ENCODE measurements at regions not wholly inside any gene's neighbourhood (a gene's known extent, or its start where the extent isn't known, plus 50 kb on each side); places are given as distances from the start of the nearest gene placed in this dataset.

DNA sequence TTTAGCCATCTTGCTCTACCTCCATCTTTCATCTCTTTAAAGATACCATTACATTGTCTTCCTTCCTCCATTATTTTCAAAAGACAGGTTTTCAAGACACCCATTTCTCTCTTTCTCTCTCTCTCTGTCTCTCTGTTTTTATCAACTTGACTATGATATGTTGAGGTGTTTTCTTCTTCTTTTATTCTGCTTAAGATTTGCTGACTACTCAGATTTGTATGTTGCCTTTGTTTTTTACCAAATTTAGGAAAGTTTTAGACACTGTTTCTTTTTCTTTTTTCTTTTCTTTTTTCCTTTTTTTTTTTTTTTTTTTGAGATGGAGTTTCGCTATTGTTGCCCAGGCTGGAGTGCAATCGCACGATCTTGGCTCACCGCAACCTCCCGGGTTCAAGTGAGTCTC is 647.5 kb upstream of the VRK2 start:
- Histone ChIP-seq H3K27me3 (ENCODE audit: insufficient read depth, low read length) (no peaks in the 10 kb centered on the region), H2BK15ac (ENCODE audit: low read depth, low read length) (no peak overlapping the region), H2AK5ac (ENCODE audit: insufficient read length, low read length) (no peak overlapping the region), H3K79me2 (ENCODE audit: insufficient read depth, low read length) (no peaks in the 10 kb centered on the region), H3K79me1 (ENCODE audit: insufficient read depth, low read depth, low read length, poor library complexity, severe bottlenecking) (no peaks in the 10 kb centered on the region), H3K9me3 (ENCODE audit: control insufficient read depth, low read depth, low read length) (no peaks in the 10 kb centered on the region), H2AFZ (ENCODE audit: low read length) (no peak overlapping the region), H4K5ac (ENCODE audit: insufficient read length, low read depth, low read length) (no peak overlapping the region), H3K14ac (ENCODE audit: insufficient read depth, low read length) (no peak overlapping the region), H3K18ac (ENCODE audit: insufficient read length, low read depth, low read length) (no peak overlapping the region), H2BK20ac (ENCODE audit: low read depth, low read length, poor library complexity, severe bottlenecking) (no peak overlapping the region), H3K4me2 (ENCODE audit: insufficient read depth, insufficient read length, low read length) (no peak overlapping the region), H3K4ac (ENCODE audit: low read depth, low read length) (no peak overlapping the region), H4K20me1 (ENCODE audit: control insufficient read depth, insufficient read depth, insufficient read length) (no peaks in the 10 kb centered on the region), H3K4me1 (ENCODE audit: insufficient read depth, low read length) (no peaks in the 10 kb centered on the region; the same call in 1 of the 2 replicates), H2BK5ac (ENCODE audit: insufficient read length, low read length) (no peak overlapping the region), H3K9ac (ENCODE audit: extremely low read depth, insufficient read length, low read length) (no peak overlapping the region), H3K23me2 (ENCODE audit: insufficient read length, low read depth, low read length, poor library complexity, severe bottlenecking) (no peaks in the 10 kb centered on the region), H4K91ac (ENCODE audit: insufficient read length, low read depth, low read length) (no peak overlapping the region), H4K8ac (replicated peaks; ENCODE audit: insufficient read length, low read depth, low read length) (no peak overlapping the region), H3K23ac (ENCODE audit: insufficient read length, low read depth, low read length) (no peak overlapping the region), H3K27ac (ENCODE audit: insufficient read length, low read depth, low read length) (no peak overlapping the region), H2BK120ac (ENCODE audit: low read depth, low read length, poor library complexity, severe bottlenecking) (no peak overlapping the region), H3K56ac (ENCODE audit: insufficient read length, low read depth, low read length) (no peak overlapping the region), H3T11ph (ENCODE audit: low read length) (no peak overlapping the region), H2BK12ac (ENCODE audit: insufficient read length, low read depth, low read length) (no peak overlapping the region)
- Mint-ChIP-seq H3K27ac (no peak overlapping the region), H3K36me3 (ENCODE audit: insufficient read depth in 1 of 3, low read depth in 3 of 3) (peaks cover 0 to 3% (median 0%) of the 10 kb centered on the region in 3 experiments; a peak in 1 of 7 replicates), H3K4me1 (peaks cover 0 to 5% of the 10 kb centered on the region in 2 experiments; a peak in 1 of 4 replicates), H3K27me3 (ENCODE audit: low read depth) (peaks cover 2% of the 10 kb centered on the region; the same call in 1 of the 2 replicates), H3K9me3 (no peaks in the 10 kb centered on the region; a peak in 1 of 5 replicates), H3K4me3 (no peak overlapping the region)
- no peak for DNase-seq
- TF ChIP-seq, protein P1, sequence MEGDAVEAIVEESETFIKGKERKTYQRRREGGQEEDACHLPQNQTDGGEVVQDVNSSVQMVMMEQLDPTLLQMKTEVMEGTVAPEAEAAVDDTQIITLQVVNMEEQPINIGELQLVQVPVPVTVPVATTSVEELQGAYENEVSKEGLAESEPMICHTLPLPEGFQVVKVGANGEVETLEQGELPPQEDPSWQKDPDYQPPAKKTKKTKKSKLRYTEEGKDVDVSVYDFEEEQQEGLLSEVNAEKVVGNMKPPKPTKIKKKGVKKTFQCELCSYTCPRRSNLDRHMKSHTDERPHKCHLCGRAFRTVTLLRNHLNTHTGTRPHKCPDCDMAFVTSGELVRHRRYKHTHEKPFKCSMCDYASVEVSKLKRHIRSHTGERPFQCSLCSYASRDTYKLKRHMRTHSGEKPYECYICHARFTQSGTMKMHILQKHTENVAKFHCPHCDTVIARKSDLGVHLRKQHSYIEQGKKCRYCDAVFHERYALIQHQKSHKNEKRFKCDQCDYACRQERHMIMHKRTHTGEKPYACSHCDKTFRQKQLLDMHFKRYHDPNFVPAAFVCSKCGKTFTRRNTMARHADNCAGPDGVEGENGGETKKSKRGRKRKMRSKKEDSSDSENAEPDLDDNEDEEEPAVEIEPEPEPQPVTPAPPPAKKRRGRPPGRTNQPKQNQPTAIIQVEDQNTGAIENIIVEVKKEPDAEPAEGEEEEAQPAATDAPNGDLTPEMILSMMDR (conservative IDR thresholded peaks at IDR 0.05): no peak
- WGBS (ENCODE audit: extremely low coverage, insufficient read length, low lambda C conversion rate): no CpG with 5 or more reads among the region's 5 CpGs

Data from H9 (cell line).